GM23338 (cell line): ENCODE measurements at regions not wholly inside any gene's neighbourhood (a gene's known extent, or its start where the extent isn't known, plus 50 kb on each side); places are given as distances from the start of the nearest gene placed in this dataset.

ENCODE experiments used
- ATAC-seq: fragments of 200-7000 bp; cut with Tn5 transposase; 3 replicates; pipeline ENCODE4 v1.9.1; 2020
- DNase-seq: peaks from one replicate; pipeline ENCODE4 v3.0.0-alpha.2; 2015; ENCODE audit warnings: low spot score
- H2AFZ ChIP-seq: fragments of 200-600 bp; sonication (generic); 2 replicates; pipeline ENCODE4 v1.8.0; 2016; ENCODE audit warnings: antibody characterized with exemption, mild to moderate bottlenecking, moderate library complexity
- H3F3A ChIP-seq: fragments of 200-600 bp; sonication (generic); replicated peaks from 2 replicates; pipeline ENCODE4 v1.8.0; 2017; ENCODE audit warnings: antibody characterized with exemption, mixed run types, low read depth
- H3K27ac ChIP-seq: fragments of 200-600 bp; sonication (generic); 2 replicates; pipeline ENCODE4 v1.6.1; 2016; ENCODE audit warnings: low read depth
- H3K27me3 ChIP-seq: fragments of 200-600 bp; sonication (generic); 2 replicates; pipeline ENCODE4 v1.8.0; 2016; ENCODE audit warnings: mild to moderate bottlenecking, mixed run types, moderate library complexity; ENCODE audit not compliant: insufficient read depth
- H3K36me3 ChIP-seq: fragments of 200-600 bp; sonication (generic); 2 replicates; pipeline ENCODE4 v1.8.0; 2016; ENCODE audit warnings: mild to moderate bottlenecking; ENCODE audit not compliant: insufficient read depth
- H3K4me1 ChIP-seq: fragments of 200-600 bp; sonication (generic); 2 replicates; pipeline ENCODE4 v1.8.0; 2016; ENCODE audit warnings: mild to moderate bottlenecking, moderate library complexity; ENCODE audit not compliant: insufficient read depth
- H3K4me2 ChIP-seq: fragments of 200-600 bp; sonication (generic); 2 replicates; pipeline ENCODE4 v1.7.1; 2017; ENCODE audit warnings: mixed run types
- H3K4me3 ChIP-seq: fragments of 200-600 bp; sonication (generic); 2 replicates; pipeline ENCODE4 v1.6.1; 2016; ENCODE audit warnings: mixed run types
- H3K79me2 ChIP-seq: fragments of 200-600 bp; sonication (generic); replicated peaks from 2 replicates; pipeline ENCODE4 v1.8.0; 2017; ENCODE audit warnings: mild to moderate bottlenecking; ENCODE audit not compliant: insufficient read depth
- H3K9me2 ChIP-seq: fragments of 200-600 bp; sonication (generic); 2 replicates; pipeline ENCODE4 v1.8.0; 2017; ENCODE audit not compliant: insufficient read depth
- H4K20me1 ChIP-seq: fragments of 200-600 bp; sonication (generic); replicated peaks from 2 replicates; pipeline ENCODE4 v1.8.0; 2017; ENCODE audit warnings: mild to moderate bottlenecking; ENCODE audit not compliant: insufficient read depth
- H3K27ac Mint-ChIP-seq: 2 replicates; pipeline ENCODE4 v1.8.0; 2020; ENCODE audit warnings: inconsistent platforms, mild to moderate bottlenecking, moderate library complexity, mixed read lengths
- H3K27me3 Mint-ChIP-seq: 3 replicates; pipeline ENCODE4 v1.8.0; 2022; ENCODE audit warnings: low read depth, mild to moderate bottlenecking, moderate library complexity, mixed read lengths, inconsistent platforms; ENCODE audit not compliant: insufficient read depth, poor library complexity
- H3K36me3 Mint-ChIP-seq: 3 replicates; pipeline ENCODE4 v1.8.0; 2021; ENCODE audit warnings: low read depth, mild to moderate bottlenecking, inconsistent platforms, moderate library complexity, mixed read lengths
- H3K4me1 Mint-ChIP-seq: 3 replicates; pipeline ENCODE4 v1.8.0; 2020; ENCODE audit warnings: mild to moderate bottlenecking, inconsistent platforms, mixed read lengths
- H3K4me3 Mint-ChIP-seq: 3 replicates; pipeline ENCODE4 v1.8.0; 2021; ENCODE audit warnings: moderate library complexity, mild to moderate bottlenecking, inconsistent platforms, mixed read lengths
- H3K9me3 Mint-ChIP-seq: 3 replicates; pipeline ENCODE4 v1.8.0; 2020; ENCODE audit warnings: moderate library complexity, mild to moderate bottlenecking, inconsistent platforms, mixed read lengths
- CREB1 ChIP-seq: fragments of 250-450 bp; sonication (Bioruptor Pico); IDR thresholded peaks from 2 replicates; pipeline ENCODE4 v1.5.0; 2020; ENCODE audit warnings: low read depth, mild to moderate bottlenecking, moderate library complexity
- ETS1 ChIP-seq: IDR thresholded peaks from 2 replicates; pipeline ENCODE4 v1.6.1; 2016; ENCODE audit warnings: antibody characterized with exemption
- EZH2phosphoT487 ChIP-seq: fragments of 200-600 bp; sonication (generic); IDR thresholded peaks from one replicate; pipeline ENCODE4 v1.8.1; 2018; ENCODE audit warnings: antibody characterized with exemption; ENCODE audit not compliant: unreplicated experiment
- STAT1 ChIP-seq: IDR thresholded peaks from one replicate; pipeline ENCODE4 v1.6.1; 2016; ENCODE audit warnings: antibody characterized with exemption; ENCODE audit not compliant: unreplicated experiment
- ZNF331 ChIP-seq: fragments of 250-450 bp; sonication (Bioruptor Pico); IDR thresholded peaks from 2 replicates; pipeline ENCODE4 v1.5.0; 2020; ENCODE audit warnings: low read depth, mild to moderate bottlenecking, moderate library complexity
- TF ChIP-seq, protein P1 (sequence below), 2 experiments: fragments of 200-600 bp in 1 of 2; sonication (generic) in 1 of 2; conservative IDR thresholded peaks; 2 replicates each; pipeline versions ENCODE4 v1.5.1 to v1.6.1; 2016 to 2017; ENCODE audit warnings: antibody characterized with exemption in 2 of 2, low read depth in 2 of 2, mild to moderate bottlenecking in 2 of 2, moderate library complexity in 1 of 2
- TF ChIP-seq, protein P2 (sequence below): fragments of 250-450 bp; sonication (Bioruptor Pico); IDR thresholded peaks from 2 replicates; pipeline ENCODE4 v1.5.0; 2020; ENCODE audit warnings: mild to moderate bottlenecking, moderate library complexity

- no peak for TF ChIP-seq CREB1
- TF ChIP-seq, protein P1, sequence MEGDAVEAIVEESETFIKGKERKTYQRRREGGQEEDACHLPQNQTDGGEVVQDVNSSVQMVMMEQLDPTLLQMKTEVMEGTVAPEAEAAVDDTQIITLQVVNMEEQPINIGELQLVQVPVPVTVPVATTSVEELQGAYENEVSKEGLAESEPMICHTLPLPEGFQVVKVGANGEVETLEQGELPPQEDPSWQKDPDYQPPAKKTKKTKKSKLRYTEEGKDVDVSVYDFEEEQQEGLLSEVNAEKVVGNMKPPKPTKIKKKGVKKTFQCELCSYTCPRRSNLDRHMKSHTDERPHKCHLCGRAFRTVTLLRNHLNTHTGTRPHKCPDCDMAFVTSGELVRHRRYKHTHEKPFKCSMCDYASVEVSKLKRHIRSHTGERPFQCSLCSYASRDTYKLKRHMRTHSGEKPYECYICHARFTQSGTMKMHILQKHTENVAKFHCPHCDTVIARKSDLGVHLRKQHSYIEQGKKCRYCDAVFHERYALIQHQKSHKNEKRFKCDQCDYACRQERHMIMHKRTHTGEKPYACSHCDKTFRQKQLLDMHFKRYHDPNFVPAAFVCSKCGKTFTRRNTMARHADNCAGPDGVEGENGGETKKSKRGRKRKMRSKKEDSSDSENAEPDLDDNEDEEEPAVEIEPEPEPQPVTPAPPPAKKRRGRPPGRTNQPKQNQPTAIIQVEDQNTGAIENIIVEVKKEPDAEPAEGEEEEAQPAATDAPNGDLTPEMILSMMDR (conservative IDR thresholded peaks at IDR 0.05; ENCODE audit: low read depth in 2 of 2), result no peak
- Mint-ChIP-seq H3K9me3 (no peaks in the 10 kb centered on the region), H3K27me3 (no peaks in the 10 kb centered on the region), H3K4me3 (no peak overlapping the region), H3K27ac (no peak overlapping the region), H3K4me1 (peaks cover 11% of the 10 kb centered on the region), H3K36me3 (no peaks in the 10 kb centered on the region)
- DNase-seq (no peak), ATAC-seq (no peak)
- Histone ChIP-seq H3K4me2 (no peak overlapping the region), H3K27me3 (no peaks in the 10 kb centered on the region), H3K9me2 (peaks cover 7% of the 10 kb centered on the region; the same call in 1 of the 2 replicates), H4K20me1 (no peaks in the 10 kb centered on the region), H3K4me3 (no peak overlapping the region), H3K27ac (no peak overlapping the region), H2AFZ (no peak overlapping the region), H3K4me1 (no peaks in the 10 kb centered on the region), H3F3A (no peaks in the 10 kb centered on the region), H3K79me2 (no peaks in the 10 kb centered on the region), H3K36me3 (no peaks in the 10 kb centered on the region)
Observed at GRCh38 chr13:109355166-109355565, 431.2 kb downstream of the IRS2 start.

- DNase-seq, result no peak
- no peak overlapping the region for H3K27ac ChIP-seq
- H3K4me1 ChIP-seq, result no peaks in the 10 kb centered on the region
- Mint-ChIP-seq H3K4me3 (no peak overlapping the region), H3K27me3 (no peaks in the 10 kb centered on the region), H3K27ac (no peak overlapping the region), H3K36me3 (no peaks in the 10 kb centered on the region), H3K4me1 (no peaks in the 10 kb centered on the region), H3K9me3 (no peaks in the 10 kb centered on the region)
- no peak for ATAC-seq
- H3K4me3 ChIP-seq, result no peak overlapping the region
- TF ChIP-seq ZNF331 (no peak), ETS1 (no peak), EZH2phosphoT487 (no peak), STAT1 (no peak)
- TF ChIP-seq, protein P2, sequence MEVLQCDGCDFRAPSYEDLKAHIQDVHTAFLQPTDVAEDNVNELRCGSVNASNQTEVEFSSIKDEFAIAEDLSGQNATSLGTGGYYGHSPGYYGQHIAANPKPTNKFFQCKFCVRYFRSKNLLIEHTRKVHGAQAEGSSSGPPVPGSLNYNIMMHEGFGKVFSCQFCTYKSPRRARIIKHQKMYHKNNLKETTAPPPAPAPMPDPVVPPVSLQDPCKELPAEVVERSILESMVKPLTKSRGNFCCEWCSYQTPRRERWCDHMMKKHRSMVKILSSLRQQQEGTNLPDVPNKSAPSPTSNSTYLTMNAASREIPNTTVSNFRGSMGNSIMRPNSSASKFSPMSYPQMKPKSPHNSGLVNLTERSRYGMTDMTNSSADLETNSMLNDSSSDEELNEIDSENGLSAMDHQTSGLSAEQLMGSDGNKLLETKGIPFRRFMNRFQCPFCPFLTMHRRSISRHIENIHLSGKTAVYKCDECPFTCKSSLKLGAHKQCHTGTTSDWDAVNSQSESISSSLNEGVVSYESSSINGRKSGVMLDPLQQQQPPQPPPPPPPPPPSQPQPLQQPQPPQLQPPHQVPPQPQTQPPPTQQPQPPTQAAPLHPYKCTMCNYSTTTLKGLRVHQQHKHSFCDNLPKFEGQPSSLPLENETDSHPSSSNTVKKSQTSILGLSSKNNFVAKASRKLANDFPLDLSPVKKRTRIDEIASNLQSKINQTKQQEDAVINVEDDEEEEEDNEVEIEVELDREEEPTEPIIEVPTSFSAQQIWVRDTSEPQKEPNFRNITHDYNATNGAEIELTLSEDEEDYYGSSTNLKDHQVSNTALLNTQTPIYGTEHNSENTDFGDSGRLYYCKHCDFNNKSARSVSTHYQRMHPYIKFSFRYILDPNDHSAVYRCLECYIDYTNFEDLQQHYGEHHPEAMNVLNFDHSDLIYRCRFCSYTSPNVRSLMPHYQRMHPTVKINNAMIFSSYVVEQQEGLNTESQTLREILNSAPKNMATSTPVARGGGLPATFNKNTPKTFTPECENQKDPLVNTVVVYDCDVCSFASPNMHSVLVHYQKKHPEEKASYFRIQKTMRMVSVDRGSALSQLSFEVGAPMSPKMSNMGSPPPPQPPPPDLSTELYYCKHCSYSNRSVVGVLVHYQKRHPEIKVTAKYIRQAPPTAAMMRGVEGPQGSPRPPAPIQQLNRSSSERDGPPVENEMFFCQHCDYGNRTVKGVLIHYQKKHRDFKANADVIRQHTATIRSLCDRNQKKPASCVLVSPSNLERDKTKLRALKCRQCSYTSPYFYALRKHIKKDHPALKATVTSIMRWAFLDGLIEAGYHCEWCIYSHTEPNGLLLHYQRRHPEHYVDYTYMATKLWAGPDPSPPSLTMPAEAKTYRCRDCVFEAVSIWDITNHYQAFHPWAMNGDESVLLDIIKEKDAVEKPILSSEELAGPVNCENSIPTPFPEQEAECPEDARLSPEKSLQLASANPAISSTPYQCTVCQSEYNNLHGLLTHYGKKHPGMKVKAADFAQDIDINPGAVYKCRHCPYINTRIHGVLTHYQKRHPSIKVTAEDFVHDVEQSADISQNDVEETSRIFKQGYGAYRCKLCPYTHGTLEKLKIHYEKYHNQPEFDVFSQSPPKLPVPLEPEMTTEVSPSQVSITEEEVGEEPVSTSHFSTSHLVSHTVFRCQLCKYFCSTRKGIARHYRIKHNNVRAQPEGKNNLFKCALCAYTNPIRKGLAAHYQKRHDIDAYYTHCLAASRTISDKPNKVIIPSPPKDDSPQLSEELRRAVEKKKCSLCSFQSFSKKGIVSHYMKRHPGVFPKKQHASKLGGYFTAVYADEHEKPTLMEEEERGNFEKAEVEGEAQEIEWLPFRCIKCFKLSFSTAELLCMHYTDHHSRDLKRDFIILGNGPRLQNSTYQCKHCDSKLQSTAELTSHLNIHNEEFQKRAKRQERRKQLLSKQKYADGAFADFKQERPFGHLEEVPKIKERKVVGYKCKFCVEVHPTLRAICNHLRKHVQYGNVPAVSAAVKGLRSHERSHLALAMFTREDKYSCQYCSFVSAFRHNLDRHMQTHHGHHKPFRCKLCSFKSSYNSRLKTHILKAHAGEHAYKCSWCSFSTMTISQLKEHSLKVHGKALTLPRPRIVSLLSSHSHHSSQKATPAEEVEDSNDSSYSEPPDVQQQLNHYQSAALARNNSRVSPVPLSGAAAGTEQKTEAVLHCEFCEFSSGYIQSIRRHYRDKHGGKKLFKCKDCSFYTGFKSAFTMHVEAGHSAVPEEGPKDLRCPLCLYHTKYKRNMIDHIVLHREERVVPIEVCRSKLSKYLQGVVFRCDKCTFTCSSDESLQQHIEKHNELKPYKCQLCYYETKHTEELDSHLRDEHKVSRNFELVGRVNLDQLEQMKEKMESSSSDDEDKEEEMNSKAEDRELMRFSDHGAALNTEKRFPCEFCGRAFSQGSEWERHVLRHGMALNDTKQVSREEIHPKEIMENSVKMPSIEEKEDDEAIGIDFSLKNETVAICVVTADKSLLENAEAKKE (CRISPR knock-in tag), result no peak
- no peaks in the 10 kb centered on the region; the same call in 1 of the 2 replicates for H3K9me2 ChIP-seq
- no peaks in the 10 kb centered on the region for H3K27me3 ChIP-seq
- no peaks in the 10 kb centered on the region for H3K79me2 ChIP-seq
- H2AFZ ChIP-seq, result no peak overlapping the region
- H3K36me3 ChIP-seq, result no peaks in the 10 kb centered on the region
- H4K20me1 ChIP-seq, result no peaks in the 10 kb centered on the region
- no peaks in the 10 kb centered on the region for H3F3A ChIP-seq
- no peak overlapping the region for H3K4me2 ChIP-seq
Observed at GRCh38 chr13:109351236-109351635, 435.1 kb downstream of the IRS2 start.
